Stimulated activated CD4-positive, alpha-beta T cell treated with anti-CD3 and anti-CD28 coated beads, TNF-alpha, amount 100 ng/mL, for 24 hours (primary cell): ENCODE measurements at regions not wholly inside any gene's neighbourhood (a gene's known extent, or its start where the extent isn't known, plus 50 kb on each side); places are given as distances from the start of the nearest gene placed in this dataset.
"Not testable (repeated sequence)": the region's sequence is repeated elsewhere in the genome, so short reads cannot be mapped to it uniquely, and the experiment has no call there.

Source experiments
- DNase-seq, 3 experiments: peaks; one replicate each; pipeline ENCODE4 v3.0.0-alpha.2; 2020; ENCODE audit warnings: low read depth in 3 of 3

DNA sequence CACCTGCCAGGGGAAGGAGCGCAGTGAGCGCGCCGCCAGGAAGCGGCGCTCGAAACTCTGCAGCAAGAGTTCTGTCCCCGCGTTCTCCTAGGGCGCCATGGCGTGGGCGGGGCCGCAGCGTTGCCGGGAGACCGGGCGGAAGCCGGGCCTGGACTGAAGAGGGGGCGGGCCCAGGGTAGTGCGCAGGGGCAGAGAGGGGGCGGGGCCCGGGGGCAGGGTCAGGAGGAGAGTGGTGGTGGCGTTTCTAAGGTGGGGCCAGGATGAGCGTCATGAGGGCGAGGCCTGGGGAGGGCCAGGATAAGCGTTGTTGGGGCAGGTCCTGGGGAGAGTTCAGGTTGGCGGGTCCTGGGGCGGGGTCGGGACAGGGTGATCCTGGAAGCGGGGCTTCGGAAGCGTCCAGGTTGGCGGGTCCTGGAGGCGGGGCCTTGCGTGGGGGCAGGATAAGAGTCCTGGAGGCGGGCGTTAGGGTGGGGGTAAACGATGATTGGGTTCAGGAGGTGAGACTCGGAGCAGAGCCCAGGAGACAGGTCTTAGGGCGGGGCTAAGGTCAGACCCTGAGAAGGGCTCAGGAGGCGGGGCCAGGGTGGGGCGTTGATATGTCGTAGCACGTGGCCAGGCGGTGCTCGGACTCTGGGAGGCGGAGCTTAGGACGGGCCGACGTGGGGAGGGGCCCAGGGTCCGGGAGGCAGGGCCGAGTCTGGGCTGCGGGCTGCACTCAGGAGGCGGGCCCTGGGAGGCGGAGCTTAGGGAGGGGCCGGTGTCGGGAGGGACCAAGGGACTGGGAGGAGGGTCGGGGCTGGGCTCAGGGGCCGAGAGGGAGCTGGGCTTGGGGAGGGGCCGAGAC lies 189.4 kb downstream of the ADRA2C start:
- DNase-seq = peak; percentile 98

DNA sequence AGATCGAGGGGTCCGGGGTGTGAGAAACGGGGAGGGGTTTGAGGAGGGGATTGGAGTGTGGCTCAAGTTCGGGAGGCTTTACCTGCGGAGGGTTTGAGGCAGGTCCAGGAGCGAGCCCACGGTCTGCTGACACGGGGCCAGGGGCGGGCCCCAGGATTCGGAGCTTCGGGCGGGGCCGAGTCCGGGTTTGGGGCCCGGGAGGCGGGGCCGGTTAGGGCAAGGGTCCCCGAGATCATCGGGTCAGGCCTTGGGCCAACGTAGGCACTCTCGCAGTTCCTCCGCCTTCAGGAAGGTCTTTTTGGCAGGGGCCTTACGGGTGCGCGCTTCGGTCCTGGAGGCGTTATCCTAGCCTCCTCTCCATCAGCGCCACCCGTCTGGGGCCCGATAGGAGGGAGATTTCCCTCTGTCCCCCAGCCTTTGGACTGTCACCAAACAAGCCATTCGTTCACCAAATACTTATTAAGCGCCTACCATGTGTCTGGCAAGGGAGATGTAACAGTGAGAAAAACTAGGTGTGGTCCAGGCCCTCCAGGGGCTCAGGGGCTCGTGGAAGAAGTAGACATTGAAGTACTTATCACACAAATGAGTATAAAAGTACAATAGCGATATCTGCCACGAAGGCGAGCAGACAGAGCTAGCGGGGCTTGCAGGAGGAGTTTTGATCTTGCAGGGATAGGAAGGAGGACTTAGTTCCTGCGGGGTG lies 190.1 kb downstream of the ADRA2C start:
- DNase-seq = not testable (repeated sequence)

DNA sequence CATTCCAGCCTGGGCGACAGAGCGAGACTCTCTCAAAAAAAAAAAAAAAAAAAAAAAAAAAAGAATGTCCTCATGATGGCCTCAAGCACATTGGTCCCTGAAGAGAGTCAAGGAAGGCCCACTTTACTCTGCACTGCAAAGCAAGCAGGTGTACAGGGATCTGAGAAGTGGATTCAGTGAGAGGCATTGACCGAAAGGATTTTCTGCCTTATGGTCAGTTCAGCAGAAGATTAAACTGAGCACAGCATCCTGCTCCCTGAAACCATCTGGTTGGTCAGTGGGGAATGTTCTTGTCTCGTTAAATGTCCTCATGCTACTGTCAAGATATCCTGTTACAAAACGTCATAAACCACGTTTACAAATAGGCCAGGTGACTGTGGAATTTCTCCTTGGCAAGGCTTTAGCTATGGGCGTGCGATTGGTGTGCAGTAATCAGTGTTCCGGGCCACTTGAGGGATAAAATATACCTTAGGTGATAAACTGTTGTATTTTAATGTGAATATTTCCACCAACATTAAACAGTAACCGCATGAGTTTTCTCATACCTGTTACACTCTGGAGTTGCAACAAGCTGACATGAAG lies 195.0 kb downstream of the ADRA2C start:
- not testable (repeated sequence) for DNase-seq

DNA sequence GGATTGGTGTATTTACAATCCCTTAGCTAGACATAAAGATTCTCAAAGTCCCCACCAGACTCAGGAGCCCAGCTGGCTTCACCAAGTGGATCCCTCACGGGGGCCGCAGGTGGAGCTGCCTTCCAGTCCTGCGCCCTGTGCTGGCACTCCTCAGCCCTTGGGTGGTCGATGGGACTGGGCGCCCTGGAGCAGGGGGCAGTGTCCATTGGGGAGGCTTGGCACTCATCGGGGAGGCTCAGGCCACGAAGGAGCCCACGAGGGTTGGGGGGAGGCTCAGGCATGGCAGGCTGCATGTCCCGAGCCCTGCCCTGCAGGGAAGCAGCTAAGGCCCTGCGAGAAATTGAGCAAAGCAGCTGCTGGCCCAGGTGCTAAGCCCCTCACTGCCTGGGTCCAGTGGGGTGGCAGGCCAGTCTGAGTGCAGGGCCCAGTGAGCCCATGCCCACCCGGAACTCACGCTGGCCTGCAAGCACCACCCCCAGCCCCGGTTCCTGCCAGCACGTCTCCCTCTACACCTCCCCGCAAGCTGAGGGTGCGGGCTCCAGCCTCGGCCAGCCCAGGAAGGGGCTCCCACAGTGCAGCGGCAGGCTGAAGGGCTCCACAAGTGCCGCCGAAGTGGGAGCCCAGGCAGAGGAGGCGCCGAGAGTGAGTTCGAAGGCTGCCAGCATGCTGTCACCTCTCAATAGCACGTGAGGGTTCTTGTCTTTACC lies 198.5 kb downstream of the ADRA2C start:
- DNase-seq = not testable (repeated sequence)

DNA sequence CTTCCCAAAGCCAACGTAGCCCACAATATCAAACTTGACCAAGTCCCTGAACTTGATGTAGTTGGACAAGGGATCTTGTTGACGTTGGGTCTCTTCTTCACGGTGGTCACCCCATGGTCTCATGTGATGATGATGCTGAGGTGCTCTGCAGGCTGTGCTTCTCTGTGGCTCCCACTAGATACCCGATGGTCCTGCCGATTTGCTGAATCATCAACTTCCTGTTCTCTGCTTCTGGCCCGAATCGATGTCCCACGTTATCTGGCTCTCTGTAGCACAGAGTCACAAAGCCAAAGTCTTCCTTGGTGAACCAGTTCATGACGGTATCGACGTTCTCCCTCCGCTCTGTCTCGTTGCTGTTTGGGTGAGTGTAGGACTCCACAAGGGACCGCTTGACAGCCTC lies 201.0 kb downstream of the ADRA2C start:
- DNase-seq = not testable (repeated sequence)

DNA sequence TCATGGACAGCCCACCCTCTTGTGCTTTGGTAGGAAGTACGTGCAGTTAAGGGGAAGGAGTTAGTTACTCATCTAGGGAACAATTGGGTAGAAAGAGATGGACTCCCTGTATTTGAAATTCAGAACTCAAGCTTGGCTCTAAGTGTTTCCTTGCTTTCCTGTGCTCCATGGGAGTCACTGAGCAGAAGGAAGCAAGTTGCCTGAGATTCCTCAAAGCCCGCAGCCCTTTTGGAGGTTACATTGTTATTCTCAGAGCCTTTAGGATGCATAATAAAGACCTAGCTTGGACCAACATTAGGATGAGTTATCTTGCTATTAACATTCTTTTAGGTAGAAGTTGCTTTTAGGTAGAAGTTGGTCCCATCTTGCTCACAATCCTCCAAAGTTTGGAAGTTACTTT lies 206.4 kb downstream of the ADRA2C start:
- not testable (repeated sequence) for DNase-seq

DNA sequence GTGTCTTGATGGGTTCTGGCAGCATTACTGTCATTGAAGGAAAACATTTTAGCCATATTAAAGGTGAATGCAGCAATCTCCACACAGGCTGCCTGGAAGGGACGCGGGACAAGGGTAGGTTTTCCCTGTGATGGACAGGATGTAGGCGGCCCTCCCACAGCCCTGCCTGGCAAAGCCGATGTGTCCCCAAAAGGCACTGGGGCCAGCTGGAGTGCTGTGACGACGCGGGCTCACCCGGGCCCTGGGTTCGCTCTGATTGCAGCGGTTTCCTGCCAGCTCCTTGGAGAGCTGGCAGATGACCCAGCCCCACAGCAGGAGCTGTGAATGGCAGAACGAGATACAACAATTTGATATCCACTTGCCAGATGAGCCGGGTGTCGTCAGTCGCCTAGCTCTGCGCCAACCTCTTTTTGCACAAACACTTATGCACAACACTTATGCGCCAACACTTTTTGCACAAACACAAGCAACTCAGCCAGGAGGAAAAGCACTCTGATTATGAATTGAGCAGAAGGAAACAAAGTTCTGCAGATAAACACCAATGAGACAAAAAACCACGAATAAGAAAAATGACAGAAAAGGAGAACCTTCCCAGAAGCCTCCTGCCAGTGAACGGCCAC lies 207.5 kb downstream of the ADRA2C start:
- not testable (repeated sequence) for DNase-seq

DNA sequence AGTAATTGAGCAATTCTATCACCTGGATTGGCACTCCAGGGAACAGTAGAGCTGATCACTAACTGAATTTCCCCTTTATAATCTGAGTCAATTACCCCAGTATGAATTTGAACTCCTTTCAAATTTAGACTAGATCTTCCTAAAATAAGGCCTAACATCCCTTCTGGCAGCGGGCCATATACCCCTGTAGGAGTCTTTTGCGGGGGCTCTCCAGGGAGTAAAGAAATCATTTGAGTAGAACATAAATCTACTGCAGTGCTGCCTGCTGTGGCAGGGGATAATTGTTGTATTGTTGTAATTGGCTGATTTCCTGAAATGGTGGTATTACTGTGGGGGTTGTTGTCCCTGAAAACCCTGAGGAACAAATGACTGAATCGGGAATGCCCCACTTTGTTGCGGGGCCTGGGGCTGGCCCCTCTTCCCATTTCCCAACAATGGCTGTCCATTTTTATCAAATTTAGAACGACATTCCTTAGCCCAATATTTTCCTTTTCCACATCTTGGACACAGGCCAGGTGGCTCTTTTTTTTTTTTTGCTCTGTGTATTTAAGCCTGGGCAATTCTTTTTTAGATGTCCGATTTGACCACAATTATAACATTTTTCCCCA lies 217.4 kb downstream of the ADRA2C start:
- DNase-seq = not testable (repeated sequence)

DNA sequence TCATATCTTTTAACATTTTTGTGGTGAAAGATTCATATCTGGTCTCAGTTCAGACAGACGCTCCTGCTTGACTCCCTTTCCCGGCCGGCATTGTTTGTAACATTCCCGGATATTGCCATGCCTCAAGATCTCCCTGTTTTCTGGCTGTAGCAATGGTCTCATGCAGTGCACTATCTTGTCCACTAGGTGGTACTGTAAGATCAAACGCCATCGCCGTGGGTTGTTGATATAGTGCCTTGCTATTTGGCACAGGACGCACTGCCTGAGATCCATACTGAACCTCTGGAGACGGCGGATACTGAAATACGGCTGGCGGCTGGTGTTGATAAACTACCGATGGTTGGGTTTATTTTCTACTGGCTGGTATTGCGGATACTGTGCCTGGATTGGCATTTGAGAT lies 218.6 kb downstream of the ADRA2C start:
- not testable (repeated sequence) for DNase-seq

DNA sequence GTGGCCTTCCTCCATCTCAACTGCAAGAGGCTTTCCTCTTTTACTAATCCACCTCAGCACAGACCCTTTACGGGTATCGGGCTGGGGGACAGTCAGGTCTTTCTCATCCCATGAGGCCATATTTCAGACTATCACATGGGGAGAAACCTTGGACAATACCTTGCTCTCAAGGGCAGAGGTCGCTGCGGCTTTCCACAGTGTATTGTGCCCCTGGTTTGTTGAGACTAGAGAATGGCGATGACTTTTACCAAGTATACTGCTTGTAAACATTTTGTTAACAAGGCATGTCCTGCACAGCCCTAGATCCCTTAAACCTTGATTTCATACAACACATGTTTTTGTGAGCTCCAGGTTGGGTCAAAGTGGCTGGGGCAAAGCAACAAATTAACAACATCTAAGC lies 220.2 kb downstream of the ADRA2C start:
- DNase-seq = not testable (repeated sequence)

DNA sequence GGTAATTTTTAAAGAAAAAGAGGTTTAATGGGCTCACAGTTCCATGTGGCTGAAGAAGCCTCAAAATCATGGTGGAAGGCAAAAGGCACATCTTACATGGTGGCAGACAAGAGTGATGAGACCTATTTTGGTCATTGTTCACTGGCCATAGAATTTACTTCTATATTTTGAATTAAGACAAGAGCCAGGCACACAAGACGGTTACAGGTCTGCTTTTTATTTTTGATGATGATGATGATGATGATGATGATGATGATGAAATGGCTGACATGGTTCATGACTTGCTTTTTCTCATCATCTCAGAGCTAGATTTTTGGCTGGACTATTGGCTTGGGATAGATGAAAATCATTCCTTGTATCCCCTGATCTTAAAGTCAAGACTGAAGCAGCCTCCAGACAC lies 229.3 kb downstream of the OTOP1 start:
- DNase-seq = not testable (repeated sequence)

DNA sequence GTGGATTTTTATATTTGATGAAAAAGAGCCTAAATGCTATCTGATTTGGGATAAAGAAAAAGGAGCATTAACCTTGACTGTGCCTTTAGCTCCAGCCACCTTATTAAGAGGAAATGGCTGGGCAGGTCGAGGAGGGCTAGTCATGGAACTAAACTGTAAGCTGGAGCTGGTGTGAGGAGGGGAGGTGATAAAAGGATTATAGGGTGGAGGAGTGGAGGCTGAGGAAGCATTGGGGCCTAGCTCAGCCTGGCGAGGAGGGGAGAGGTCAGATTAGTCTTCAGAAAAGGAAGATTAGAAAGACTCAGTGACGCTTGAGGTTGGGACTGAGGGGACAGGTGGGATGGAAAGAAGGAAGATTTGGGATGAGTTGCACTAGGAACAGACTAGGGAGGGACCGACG lies 222.7 kb downstream of the OTOP1 start:
- DNase-seq = not testable (repeated sequence)

DNA sequence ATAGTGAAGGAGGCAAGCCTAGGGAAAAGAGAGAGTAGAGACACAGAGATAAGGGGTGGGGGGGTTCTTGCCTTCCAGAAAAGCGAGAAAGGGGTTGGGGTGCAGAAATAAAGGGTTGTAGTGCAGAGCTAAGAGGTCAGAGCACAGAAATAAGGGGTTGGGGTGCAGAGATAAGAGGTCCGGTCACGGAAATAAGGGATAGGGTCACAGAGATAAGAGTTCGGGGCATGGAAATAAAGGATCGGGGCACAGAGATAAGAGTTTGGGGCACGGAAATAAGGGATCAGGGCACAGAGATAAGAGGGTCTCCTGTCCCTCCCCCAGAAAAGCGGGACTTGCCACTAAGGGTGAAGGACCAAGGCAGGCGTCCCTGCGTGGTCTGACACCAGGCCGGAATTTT lies 222.0 kb downstream of the OTOP1 start:
- not testable (repeated sequence) for DNase-seq

DNA sequence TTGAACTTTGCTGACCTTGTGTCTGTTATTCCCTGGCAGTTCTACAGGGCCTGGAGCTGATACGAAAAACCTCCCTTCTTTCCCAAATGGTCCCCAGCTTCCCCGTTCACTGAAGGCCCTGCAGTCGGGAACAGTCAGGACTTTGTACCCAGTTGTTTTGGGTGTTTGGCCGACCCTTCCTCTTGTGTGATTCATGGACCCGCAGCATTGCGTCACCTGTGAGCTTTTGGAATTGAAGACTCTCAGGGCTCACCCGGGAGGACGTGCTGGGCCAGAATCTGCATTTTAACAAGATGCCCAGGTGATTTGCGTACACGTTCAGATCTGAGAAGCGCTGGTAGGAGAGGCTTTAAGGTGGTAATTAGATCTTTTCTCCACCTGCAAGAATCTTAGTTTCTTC lies 220.4 kb downstream of the OTOP1 start:
- DNase-seq = not testable (repeated sequence)

DNA sequence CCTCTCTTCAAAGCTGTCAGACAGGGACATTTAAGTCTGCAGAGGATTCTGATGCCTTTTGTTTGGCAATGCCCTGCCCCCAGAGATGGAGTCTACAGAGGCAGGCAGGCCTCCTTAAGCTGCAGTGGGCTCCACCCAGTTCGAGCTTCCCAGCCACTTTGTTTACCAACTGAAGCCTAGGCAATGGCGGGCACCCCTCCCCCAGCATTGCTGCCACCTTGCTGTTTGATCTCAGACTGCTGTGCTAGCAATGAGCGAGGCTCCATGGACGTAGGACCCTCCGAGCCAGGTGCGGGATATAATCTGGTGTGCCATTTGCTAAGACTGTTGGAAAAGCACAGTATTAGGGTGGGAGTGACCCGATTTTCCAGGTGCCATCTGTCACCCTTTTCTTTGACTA lies 207.7 kb downstream of the OTOP1 start:
- not testable (repeated sequence) for DNase-seq

DNA sequence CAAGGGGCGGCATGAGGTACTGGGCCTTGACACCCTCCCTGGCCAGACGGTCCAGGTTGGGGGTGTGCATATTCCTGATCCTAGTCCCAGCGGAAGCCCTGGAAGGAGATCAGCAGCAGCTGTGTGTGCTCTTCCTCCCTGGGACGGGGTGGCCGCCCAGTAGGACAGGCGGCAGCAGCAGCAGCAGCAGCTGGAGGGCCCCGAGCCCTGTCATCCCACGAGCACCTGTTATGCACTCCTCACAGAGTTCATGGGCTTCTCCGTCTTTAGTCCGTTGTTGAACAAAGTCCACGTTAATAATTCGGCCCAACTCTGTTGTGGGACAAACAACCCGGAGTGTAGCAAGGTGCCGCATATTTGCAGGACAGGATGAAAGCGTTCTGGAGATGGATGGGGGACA lies 205.6 kb downstream of the OTOP1 start:
- DNase-seq = not testable (repeated sequence)

DNA sequence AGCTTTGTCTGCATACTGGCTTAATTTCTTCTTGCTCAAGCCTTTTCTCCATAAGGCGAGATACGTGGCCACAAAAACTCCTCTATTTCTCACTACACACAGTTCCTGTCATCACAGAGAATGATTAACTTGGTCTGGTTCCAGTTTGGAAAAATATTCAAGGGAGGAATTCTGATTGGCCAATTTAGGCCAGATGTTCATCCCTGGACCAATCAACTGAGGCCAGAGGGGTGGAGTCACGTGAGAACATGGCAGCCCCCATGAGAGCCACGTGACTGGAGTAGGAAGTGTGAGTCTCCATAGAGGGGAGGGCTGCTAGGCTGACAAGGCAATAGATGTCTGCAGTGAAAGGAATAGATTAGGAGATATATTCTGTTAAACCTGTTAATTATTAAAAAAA lies 200.0 kb downstream of the OTOP1 start:
- not testable (repeated sequence) for DNase-seq

DNA sequence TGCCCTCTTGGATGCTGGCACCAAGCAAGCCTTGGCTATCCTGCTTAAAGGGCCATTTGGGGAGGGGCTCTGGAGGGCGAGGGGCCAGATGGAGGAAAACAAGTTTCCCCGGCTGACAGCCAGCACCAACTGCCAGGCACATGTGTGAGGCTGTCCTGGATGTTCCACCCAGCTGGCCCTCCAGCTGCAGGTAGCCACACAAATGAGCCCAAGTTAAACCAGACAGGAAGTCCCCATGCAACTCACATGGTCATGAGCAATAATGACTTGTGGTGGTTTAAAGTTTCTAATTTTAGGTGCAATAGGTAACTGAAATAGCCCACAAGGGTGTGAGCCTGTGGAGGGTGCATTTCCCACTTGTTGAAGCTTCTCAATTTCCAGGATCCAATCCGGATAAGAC lies 198.0 kb downstream of the OTOP1 start:
- not testable (repeated sequence) for DNase-seq

DNA sequence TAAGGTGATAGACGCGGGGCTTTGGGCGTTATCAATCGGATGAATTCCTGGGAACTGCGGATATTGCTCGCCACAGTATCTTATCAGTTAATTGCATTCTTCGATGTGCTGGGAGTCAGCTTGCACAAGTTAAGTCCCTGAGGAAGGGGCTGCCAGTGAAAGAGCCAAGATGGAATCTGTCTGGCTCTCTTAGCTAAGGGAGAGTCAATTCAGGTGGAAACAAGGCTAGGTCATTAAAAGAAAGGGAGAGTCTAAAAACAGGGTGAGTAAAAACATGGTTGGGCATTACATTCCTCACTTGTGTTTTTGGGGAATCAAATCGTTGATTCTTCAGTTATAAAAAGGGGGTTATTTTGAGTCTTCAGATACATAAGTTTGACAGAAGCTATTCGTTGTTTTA lies 196.2 kb downstream of the OTOP1 start:
- not testable (repeated sequence) for DNase-seq

DNA sequence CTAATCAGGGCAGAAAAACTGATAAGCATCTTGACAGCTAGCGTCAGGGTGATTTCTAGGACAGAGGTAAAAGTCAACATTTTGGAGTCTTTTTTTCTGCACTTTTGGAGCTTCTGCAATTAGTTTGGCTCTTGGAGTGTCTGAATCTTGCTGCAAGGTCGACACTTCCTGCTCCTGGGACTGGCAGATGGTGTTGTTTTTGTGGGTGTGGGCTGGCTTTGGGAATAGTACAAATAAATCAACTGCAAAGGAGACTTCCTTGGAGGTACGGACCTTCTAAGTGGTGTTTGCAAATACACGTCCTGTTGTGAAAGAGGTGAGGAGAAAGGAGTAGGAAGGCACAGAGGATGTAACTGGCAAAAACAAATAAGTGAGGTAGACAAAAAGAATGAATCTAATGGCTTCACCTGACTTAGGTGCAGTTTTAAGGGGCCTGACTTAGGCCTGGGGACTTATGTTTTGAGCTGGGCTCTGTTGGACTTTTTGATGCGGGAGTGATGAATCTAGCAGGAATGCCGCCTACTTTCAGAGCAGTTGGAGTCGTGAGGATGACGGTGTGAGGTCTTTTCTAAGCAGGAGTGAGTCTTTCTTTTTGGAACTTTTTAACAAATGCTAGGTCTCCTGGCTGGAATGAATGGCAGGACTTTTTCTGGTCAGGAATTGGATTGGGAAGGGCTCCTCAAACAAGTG lies 195.1 kb downstream of the OTOP1 start:
- DNase-seq = not testable (repeated sequence)
